Esophagus muscularis mucosa (tissue), 4 donors: ENCODE measurements at regions not wholly inside any gene's neighbourhood (a gene's known extent, or its start where the extent isn't known, plus 50 kb on each side); places are given as distances from the start of the nearest gene placed in this dataset.

Source experiments
- DNase-seq: peaks from one replicate; pipeline ENCODE4 v3.0.0-alpha.2; 2017; ENCODE audit errors: extremely low spot score
- H3K27ac ChIP-seq, 4 donors: fragments of 200-600 bp; sonication (generic); replicated peaks in 1 of 4; 1 replicate in 3 of 4; 2 replicates in 1 of 4; pipeline ENCODE4 v1.5.1; 2016 to 2019; ENCODE audit warnings: mild to moderate bottlenecking in 1 of 4
- H3K27me3 ChIP-seq, 4 donors: fragments of 200-600 bp; sonication (generic); one replicate each; pipeline versions ENCODE4 v1.5.1 to v1.6.0; 2016 to 2019
- H3K36me3 ChIP-seq, 4 donors: fragments of 200-600 bp; sonication (generic); one replicate each; pipeline ENCODE4 v1.5.1; 2016 to 2019
- H3K4me1 ChIP-seq, 4 donors: fragments of 200-600 bp; sonication (generic); one replicate each; pipeline ENCODE4 v1.5.1; 2016 to 2019
- H3K4me3 ChIP-seq, 4 donors: fragments of 200-600 bp; sonication (generic); 1 replicate in 2 of 4; 2 replicates in 2 of 4; pipeline ENCODE4 v1.5.1; 2016 to 2019; ENCODE audit warnings: mild to moderate bottlenecking in 4 of 4, moderate library complexity in 1 of 4
- H3K9me3 ChIP-seq, 4 donors: fragments of 200-600 bp; sonication (generic); 1 replicate in 3 of 4; 2 replicates in 1 of 4; pipeline ENCODE4 v1.5.1; 2016 to 2019
- EP300 ChIP-seq: sonication (generic); formaldehyde crosslinking; IDR thresholded peaks from one replicate; pipeline ENCODE4 v1.6.1; 2017; ENCODE audit warnings: antibody characterized with exemption
- POLR2A ChIP-seq: fragments of 450-650 bp; IDR thresholded peaks from one replicate; pipeline ENCODE4 v1.6.1; 2017; ENCODE audit warnings: antibody characterized with exemption, moderate library complexity, mild to moderate bottlenecking, low read depth
- POLR2AphosphoS5 ChIP-seq, 2 donors: sonication (generic); formaldehyde crosslinking; IDR thresholded peaks; one replicate each; pipeline ENCODE4 v1.6.1; 2017; ENCODE audit warnings: antibody characterized with exemption in 2 of 2
- WGBS: methylation state at CpG from one replicate; pipeline ENCODE4 v1.1.5; 2018; 5-methylcytosine and 5-hydroxymethylcytosine counted together
- intact Hi-C: fragments of 100-400 bp; cut with DNase I; formaldehyde crosslinking; loops from one replicate; pipeline ENCODE4 v1.15.1; 2023
- TF ChIP-seq, protein P1 (sequence below), 3 experiments: fragments of 200-600 bp in 2 of 3; fragments of 450-650 bp in 1 of 3; sonication (generic) in 2 of 3; IDR thresholded peaks; one replicate each; pipeline ENCODE4 v1.5.1; 2017 to 2019; ENCODE audit warnings: antibody characterized with exemption in 3 of 3, mild to moderate bottlenecking in 2 of 3, moderate library complexity in 1 of 3

DNA sequence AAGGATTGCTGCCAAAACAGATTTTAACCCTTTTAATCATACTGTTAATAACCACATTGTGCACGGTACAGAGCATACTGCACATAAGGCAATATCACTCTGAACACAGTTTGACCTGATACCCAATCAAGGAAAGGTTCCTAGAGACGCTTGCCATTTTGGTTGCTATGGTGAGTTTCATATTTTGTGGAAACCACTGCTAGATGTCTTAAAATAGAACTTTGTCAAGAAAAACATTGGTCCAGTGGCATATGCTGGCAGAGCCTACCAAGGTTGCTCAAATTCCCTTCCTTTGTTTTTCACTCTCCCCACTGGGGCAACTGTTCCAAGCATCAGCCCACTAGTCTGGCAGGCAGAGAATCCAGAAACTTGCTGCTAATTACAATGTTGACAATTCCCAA is 114.8 kb upstream of the DPYD start:
- no peak overlapping the region for H3K27ac ChIP-seq
- no peaks in the 10 kb centered on the region for H3K36me3 ChIP-seq
- whole genome bisulfite sequencing: 72% methylated on average over 2 of the region's 2 CpGs
- no peaks in the 10 kb centered on the region for H3K9me3 ChIP-seq
- no peak overlapping the region for H3K4me3 ChIP-seq
- peaks cover 0 to 6% (median 0%) of the 10 kb centered on the region in 4 donors for H3K27me3 ChIP-seq
- DNase-seq: no peak
- intact Hi-C loops: no loop called here
- TF ChIP-seq EP300: no peak
- no peak for TF ChIP-seq POLR2AphosphoS5 (IDR thresholded peaks at IDR 0.05)
- TF ChIP-seq, protein P1, sequence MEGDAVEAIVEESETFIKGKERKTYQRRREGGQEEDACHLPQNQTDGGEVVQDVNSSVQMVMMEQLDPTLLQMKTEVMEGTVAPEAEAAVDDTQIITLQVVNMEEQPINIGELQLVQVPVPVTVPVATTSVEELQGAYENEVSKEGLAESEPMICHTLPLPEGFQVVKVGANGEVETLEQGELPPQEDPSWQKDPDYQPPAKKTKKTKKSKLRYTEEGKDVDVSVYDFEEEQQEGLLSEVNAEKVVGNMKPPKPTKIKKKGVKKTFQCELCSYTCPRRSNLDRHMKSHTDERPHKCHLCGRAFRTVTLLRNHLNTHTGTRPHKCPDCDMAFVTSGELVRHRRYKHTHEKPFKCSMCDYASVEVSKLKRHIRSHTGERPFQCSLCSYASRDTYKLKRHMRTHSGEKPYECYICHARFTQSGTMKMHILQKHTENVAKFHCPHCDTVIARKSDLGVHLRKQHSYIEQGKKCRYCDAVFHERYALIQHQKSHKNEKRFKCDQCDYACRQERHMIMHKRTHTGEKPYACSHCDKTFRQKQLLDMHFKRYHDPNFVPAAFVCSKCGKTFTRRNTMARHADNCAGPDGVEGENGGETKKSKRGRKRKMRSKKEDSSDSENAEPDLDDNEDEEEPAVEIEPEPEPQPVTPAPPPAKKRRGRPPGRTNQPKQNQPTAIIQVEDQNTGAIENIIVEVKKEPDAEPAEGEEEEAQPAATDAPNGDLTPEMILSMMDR (IDR thresholded peaks at IDR 0.05): no peak
- TF ChIP-seq POLR2A: no peak
- H3K4me1 ChIP-seq: no peaks in the 10 kb centered on the region

DNA sequence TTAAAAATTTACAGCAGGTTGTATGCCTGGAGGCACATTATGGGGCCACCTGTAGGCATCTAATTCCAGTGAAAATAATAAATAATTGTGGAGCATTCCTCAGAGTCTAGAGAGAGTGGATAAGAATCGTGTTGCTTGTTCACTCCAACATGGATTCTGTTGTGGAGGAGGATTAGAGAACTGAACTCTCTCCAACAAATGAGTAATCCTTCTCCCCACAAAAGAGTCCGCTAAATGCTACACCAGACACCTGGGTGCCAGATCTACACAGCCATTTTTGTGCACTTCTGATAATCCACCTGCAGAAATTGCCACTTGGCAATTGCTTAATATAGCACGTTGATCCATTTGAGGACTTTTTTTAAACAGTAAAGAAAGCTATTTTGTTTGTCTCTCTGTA is 113.7 kb upstream of the DPYD start:
- WGBS: 54% methylated on average over 3 of the region's 3 CpGs
- Histone ChIP-seq H3K4me1 (no peaks in the 10 kb centered on the region), H3K27ac (no peak overlapping the region), H3K9me3 (no peaks in the 10 kb centered on the region), H3K36me3 (no peaks in the 10 kb centered on the region), H3K4me3 (no peak overlapping the region), H3K27me3 (peaks cover 0 to 6% (median 0%) of the 10 kb centered on the region in 4 donors)
- DNase-seq: no peak
- TF ChIP-seq, protein P1 (IDR thresholded peaks at IDR 0.05): no peak
- TF ChIP-seq EP300: no peak
- TF ChIP-seq POLR2AphosphoS5 (IDR thresholded peaks at IDR 0.05): no peak
- no peak for TF ChIP-seq POLR2A
- intact Hi-C loops: no loop called here

DNA sequence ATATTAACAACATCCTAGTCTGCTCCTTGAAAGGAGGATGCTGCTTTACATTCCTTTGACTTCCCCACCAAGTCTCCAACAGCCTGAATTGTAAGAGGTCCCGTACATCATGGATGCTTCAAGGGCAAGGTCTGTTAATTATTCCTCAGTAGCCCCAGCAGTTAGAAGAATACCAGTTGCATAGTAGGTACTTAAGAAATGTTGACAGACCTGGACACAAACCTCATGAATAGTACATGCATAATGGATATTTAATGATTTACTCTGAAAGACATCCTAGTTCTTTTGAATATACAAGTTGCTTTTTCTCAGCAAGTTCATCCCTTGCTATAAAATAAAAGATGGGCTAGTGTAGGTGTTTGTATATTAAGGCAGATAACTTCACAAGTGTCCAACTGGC is 112.1 kb upstream of the DPYD start:
- TF ChIP-seq POLR2A (no peak), POLR2AphosphoS5 (IDR thresholded peaks at IDR 0.05) (no peak), EP300 (no peak)
- TF ChIP-seq, protein P1 (IDR thresholded peaks at IDR 0.05): no peak
- WGBS: 94% methylated on average over 1 of the region's 1 CpG
- no peaks in the 10 kb centered on the region for H3K36me3 ChIP-seq
- peaks cover 0 to 6% (median 0%) of the 10 kb centered on the region in 4 donors for H3K27me3 ChIP-seq
- no peaks in the 10 kb centered on the region for H3K9me3 ChIP-seq
- no peaks in the 10 kb centered on the region for H3K4me1 ChIP-seq
- H3K4me3 ChIP-seq: no peak overlapping the region
- intact Hi-C loops: no loop called here
- DNase-seq: no peak
- no peak overlapping the region for H3K27ac ChIP-seq

DNA sequence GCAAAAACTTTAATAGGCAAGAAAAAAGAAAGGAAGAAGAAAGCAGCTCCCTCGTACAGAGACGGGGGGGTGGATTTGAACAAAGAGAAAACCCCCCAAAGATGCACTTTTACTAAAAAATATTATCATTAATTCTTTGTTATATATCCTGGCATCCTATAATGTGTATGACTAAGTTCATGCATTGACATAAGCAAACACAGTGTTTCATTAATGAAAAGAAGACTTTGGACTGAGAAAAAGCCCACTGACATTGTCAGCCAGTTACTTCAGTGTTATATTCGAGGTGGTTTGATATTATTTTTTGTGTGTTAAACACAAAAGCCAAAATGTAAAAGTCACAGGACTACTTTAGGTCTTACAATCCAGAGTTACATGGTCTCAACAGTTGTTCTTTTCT is 110.1 kb upstream of the DPYD start:
- H3K36me3 ChIP-seq: no peaks in the 10 kb centered on the region
- H3K27ac ChIP-seq: no peak overlapping the region
- WGBS: 77% methylated on average over 3 of the region's 3 CpGs
- TF ChIP-seq, protein P1 (IDR thresholded peaks at IDR 0.05): no peak
- TF ChIP-seq POLR2A (no peak), POLR2AphosphoS5 (IDR thresholded peaks at IDR 0.05) (no peak), EP300 (no peak)
- H3K4me1 ChIP-seq: no peaks in the 10 kb centered on the region
- no peak for DNase-seq
- intact Hi-C loops: no loop called here
- H3K9me3 ChIP-seq: no peaks in the 10 kb centered on the region
- H3K4me3 ChIP-seq: no peak overlapping the region
- H3K27me3 ChIP-seq: peaks cover 0 to 6% (median 0%) of the 10 kb centered on the region in 4 donors

DNA sequence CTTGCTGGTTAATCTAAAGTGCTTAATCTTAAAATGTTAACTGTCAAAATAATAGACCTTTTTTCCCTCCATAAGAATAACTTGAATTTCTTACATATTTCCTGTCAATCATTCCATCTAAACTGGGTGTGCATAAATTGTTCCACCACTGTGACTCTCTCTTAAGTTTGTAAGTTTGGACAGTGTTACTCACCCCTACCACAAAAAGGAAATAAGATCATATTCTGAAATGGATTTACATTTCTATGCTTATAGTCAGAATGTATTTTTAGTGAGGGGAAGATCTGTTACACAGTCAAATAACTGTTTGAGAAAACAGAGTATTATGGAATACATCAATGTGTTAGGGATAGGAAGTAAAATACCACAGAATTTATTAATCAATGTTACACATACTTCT is 109.6 kb upstream of the DPYD start:
- H3K4me3 ChIP-seq: no peak overlapping the region
- no peaks in the 10 kb centered on the region for H3K36me3 ChIP-seq
- no peaks in the 10 kb centered on the region for H3K9me3 ChIP-seq
- TF ChIP-seq, protein P1 (IDR thresholded peaks at IDR 0.05): no peak
- TF ChIP-seq EP300 (no peak), POLR2A (no peak), POLR2AphosphoS5 (IDR thresholded peaks at IDR 0.05) (no peak)
- no peaks in the 10 kb centered on the region for H3K4me1 ChIP-seq
- no peak for DNase-seq
- no peak overlapping the region for H3K27ac ChIP-seq
- intact Hi-C loops: no loop called here
- H3K27me3 ChIP-seq: peaks cover 0 to 1% (median 0%) of the 10 kb centered on the region in 4 donors
